Keratinocyte (primary cell): ENCODE measurements at regions not wholly inside any gene's neighbourhood (a gene's known extent, or its start where the extent isn't known, plus 50 kb on each side); places are given as distances from the start of the nearest gene placed in this dataset.

ENCODE experiments used
- CTCF ChIP-seq, 3 experiments: IDR thresholded peaks in 1 of 3; conservative IDR thresholded peaks in 1 of 3; optimal IDR thresholded peaks in 1 of 3; 2 replicates in 2 of 3; 3 replicates in 1 of 3; pipeline versions ENCODE3 to v1.5.1; 2011; ENCODE audit warnings: low read length in 3 of 3, mild to moderate bottlenecking in 3 of 3, moderate library complexity in 2 of 3, control low read depth in 1 of 3, inconsistent platforms in 1 of 3; ENCODE audit not compliant: insufficient read depth in 2 of 3; ENCODE audit errors: extremely low read depth in 1 of 3
- EZH2 ChIP-seq: IDR thresholded peaks from one replicate; pipeline ENCODE4 v1.6.1; 2012; ENCODE audit warnings: inconsistent platforms, mild to moderate bottlenecking, low read length, moderate library complexity

GRCh38 chr10:81708416-81708815, 166.6 kb upstream of the NRG3 start:
- no peak for TF ChIP-seq CTCF (optimal IDR thresholded peaks at IDR 0.05 in 1 of 3, IDR thresholded peaks at IDR 0.05 in 1 of 3, conservative IDR thresholded peaks at IDR 0.05 in 1 of 3; ENCODE audit: extremely low read depth in 1 of 3, insufficient read depth in 2 of 3, low read length in 3 of 3)
- no peak for TF ChIP-seq EZH2
